Forelimb muscle (tissue), 1 donor: ENCODE measurements at regions not wholly inside any gene's neighbourhood (a gene's known extent, or its start where the extent isn't known, plus 50 kb on each side); places are given as distances from the start of the nearest gene placed in this dataset.

ENCODE experiments used
- DNase-seq: peaks from one replicate; pipeline ENCODE4 v3.0.0-alpha.2; 2013; ENCODE audit warnings: low read depth

DNA sequence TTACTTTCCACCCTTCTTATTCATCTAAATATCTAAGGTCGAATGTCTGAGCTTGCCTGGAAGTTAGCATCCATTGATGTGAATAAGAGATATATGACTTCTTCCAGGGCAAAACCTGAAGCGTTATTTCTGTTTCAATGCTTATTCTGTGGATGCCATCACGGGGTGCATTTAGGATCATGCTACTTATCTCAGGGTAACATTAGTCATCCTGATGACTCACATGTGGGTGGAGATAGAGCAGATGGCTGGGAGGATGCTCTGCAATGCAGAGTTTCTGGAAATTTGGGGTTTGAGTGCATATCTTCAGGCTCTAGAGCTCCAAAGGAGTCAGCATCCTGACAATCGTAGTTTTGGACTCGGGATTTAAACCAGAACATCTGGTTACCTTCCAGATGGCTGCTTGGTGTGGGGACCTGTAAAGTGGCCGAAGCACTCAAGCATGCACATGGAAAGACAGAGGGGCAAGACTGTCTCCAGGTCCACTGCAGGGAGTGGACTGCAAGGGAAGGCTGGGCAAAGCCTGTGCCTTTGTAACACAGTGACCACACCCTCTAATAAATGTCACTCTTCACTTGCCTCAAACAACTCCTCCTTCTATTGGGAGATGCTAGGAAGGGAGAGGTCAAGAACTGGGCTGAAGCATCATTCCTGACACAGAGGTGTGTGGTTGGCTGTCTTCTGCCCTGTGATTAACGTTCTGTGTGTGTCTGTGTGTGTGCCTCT lies 175.2 kb upstream of the SALL1 start:
- DNase-seq, result no peak

DNA sequence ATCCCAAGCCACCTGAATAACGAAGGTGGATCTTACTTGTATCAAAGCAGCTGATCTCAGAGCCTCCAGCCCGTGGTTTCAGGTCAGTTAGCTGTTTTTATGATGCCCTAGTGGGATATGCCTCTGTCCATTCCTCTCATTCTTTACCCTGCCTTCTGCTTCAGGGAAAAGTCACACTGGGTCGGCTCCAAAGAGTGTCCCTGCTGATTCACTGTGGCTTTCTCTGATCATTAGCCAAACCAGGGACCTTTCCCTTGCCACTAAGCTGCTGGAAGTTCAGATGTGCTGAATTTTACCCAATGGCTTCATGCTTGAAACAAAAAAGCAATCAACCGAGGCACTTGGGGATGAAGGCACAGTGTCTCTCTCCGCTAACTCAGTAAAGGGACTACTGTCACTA lies 170.2 kb upstream of the SALL1 start:
- no peak for DNase-seq

DNA sequence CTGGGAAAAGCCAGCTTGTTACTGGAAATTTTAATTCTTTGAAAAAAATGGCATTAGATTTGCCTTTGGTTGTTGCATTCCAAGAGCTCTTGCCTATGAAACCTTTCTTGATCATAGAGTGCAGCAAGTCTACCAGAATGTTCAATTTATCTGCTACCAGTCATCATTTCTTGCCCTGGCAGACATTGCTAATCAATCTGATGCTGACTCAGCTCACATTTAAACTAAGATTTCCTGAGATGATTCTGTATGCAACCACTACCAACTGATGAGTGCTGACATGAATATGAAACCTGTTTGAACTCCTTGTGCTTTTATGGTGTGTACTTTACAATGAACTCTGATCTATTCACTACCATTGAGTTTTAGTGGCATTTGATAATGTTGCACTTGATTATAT lies 166.5 kb upstream of the SALL1 start:
- DNase-seq, result no peak

DNA sequence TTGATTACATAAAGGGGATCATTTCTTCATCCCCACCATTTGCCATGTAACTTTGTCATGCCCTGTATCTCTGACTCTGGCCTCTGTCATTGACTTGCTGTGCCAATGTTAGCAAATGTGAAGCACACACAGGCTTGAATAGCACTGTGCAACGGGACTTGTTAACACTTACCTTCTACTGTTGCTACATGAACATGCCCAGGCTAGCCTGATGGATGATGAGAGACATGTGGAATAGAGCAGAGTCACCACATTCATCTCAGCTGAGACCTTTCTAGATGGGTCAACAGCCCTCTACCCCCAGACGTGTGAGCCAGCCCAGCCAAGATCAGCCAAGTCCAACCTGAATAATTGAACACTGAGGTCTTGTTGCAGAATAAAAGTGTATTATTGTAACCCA lies 162.1 kb upstream of the SALL1 start:
- no peak for DNase-seq

DNA sequence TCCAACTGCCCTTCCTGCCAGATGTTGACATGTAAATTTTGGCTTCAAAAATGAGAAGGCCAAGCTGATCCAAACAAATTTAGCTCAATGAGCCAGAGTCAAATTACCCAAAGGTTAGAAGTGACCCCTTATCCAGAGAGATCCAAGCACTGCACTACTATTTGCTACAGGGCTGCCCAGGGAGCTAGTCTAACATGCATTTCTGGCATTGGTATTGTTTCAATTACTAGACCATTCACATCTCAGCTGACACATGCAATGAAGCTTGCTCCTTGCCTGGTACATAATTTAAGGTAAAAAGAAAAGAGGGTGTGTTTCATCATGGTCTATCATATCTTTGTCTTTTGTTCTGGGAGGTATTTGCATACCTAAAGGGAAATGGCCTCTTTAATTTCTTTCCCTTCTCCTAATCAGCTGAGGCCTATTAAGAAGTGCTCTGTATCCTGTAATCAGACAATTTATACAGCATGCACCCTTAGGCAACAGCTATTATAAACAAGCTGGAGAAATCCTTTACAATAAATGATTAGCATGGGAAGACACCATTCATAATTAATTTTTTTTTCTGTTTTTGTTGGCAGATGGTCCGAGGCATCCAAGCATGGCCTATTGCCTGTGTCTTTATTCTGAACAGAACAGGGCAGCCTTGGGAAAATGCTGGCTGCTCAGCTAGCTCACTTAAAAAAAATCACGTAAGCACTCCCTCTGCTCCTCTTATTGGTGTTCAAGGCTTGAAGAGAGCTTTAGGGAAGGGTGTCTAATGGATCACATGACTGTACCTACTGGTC lies 161.5 kb upstream of the SALL1 start:
- no peak for DNase-seq

DNA sequence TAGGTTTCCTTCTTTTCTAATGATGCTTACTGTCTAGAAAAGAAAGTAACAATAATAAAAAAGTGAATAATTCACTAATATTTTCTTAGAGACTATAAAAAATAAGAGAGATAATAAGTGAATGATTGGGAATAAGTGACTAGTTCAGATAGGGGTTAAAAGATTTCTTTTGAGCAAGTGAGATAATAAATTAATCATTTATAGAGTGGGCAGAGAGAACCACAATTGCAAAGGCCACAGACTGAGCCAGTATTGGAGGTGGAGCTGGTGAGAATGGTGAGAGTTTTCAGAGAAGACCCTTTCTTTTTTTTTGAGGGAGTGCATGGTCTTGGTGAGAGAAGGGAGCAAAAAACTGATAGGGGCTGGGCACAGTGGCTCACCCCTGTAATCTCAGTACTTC lies 159.1 kb upstream of the SALL1 start:
- no peak for DNase-seq

DNA sequence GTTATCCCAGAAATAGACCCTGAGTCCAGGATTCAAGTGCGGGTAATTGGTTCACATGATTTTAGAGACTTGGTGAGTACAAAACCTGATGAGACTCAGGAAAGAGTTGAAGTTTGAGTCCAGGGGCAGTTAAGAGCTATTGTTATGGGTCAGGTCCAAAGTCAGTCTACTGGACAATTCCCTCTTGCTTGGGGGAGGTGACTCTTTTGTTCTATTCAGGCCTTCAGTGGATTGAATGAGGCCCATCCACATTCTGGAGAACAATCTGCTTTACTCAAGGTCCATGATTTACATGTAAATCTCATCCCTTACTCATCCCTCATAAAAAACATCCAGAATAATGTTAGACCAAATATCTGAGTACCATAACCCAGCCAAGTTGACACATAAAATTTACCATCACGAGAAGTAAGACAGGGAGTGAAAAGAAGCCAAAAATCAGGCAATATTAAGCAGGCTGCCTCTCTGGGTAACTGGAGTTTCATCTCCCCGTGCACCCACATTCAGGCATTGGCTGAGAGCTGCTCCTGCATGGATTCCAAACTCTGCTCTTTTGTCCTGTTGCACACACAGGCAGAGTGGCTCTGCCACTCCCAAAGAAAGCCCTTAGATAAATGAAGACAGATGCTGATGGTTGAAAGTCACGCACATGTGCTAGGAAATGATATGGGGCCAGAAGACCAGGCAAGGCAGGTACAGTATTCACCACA lies 156.0 kb upstream of the SALL1 start:
- DNase-seq, result no peak

DNA sequence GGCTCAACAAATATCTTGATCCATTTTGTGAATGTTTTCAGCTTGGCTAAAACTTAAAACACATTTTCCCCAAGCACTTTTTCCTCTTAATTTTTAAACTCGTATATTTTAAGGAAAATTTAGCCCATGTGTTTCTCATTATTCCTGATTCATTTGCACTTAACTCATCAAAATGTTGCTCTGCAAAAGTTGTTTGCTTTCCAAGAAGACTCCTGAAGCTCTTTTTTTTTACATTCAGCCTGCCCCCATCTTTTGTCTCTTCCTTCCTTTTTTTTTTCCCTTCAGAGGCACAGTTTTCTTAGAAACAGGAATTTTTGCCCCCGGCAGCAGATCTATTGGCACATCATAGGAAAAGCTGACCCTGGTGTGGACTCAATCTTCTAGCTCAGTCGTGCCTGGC lies 155.0 kb upstream of the SALL1 start:
- DNase-seq, result no peak

DNA sequence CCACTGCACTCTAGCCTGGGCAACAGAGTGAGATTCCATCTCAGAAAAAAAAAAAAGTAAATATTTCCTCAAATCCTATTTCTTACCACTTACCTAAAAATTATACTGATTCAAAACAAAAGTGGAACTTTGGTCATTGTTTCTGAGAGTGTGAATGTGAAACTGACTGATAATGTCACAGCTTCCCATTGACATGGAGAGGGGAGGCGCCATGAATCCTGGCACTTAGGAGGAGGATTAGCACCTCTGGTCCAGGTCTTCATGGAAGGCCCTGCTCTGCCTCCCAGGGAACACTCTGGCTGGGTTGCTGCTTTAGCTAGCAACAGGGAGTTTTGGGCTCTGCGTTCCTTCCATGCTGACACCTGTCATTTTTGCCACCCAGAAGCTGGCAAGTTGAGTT lies 154.3 kb upstream of the SALL1 start:
- no peak for DNase-seq

DNA sequence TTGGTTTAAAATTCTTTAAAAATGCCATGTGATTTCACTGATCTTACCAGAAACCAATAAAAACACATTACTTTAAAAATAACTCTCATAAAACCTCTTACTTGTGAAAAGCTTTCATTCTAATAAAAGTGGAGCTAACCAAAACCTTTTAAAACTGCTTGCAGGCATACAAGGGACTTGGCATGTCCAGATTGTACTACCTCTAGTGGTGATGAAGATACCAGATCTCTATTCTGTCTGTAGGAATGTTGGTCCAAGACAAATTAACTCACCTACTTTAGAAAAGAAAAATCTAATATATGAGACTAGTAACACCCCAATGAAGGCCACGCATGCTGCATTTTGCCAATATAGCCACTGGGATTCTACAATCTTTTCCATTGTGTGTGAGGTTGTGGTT lies 151.0 kb upstream of the SALL1 start:
- no peak for DNase-seq

DNA sequence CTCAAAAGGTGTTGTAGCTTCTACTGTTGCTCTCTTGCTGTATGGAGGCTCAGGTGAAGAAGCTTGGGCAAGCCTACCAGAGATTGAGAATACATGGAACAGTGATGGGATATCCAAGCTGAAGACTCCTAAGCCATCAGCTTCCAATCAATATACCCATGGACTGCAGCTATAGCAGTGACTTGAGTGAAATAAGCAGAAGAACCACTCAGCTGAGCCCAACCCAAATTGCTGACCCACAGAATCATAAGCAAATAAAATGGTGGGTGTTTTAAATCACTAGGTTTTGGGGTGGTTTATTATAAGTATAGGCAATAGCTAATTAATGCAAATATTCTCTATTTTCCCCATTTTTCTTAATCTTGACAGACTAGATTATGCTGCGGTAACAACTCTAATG lies 147.7 kb upstream of the SALL1 start:
- no peak for DNase-seq

DNA sequence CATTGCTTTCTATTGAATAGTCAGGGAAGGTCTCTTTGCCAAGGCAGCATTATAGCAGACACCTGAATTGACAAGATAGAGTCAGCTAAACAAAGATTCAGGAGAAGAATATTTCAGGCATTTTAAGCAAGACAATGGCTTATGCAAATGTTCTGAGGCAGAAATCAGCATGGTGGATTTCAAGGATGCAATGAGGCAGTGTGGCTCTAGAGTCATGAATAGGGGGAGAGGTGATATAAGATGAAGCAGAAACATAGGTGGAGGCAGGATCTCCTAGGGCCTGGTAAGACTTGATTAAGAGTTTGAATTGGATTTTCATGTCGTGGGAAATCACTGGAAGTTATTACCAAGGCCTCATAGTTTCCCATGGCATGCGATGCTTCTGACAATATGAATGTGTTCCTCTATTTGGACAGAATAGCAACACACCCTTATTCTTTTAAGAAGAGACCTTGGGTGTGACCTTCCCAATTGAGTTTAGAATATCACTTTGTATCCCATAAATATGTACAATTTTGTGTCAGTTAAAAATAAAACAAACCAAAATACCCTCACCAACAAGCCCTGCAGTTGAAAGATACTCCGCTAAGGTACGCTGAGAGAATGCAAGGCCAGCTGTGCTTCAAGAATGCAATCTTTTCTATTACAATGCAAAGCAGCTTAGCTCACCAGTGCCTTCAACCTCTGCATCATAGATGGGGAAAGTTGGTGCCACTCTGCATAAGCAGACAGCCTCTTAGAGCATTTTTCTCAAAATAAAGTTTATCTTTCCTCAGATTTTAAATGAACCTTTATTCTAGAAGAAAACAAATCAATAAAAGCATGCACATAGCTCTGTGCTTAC lies 139.6 kb upstream of the SALL1 start:
- DNase-seq, result no peak

DNA sequence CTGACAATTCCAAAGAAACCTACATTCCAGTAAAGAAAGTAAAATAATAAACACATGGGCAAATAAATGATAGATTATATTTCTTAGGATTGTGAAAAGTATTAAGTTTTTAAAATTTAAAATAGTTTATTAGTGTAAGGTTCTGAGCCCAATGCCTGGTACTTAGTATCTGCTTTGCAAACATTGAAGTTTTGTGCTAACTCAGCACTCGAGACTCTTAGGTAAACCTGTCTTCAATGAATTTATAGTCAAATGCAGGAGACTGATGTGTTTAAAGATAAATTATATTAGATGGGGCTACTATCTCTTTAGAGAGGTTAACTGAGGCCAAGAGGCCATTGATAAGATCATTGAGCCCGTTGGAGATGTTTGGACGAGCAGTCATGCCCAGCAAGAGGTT lies 138.3 kb upstream of the SALL1 start:
- DNase-seq, result no peak

DNA sequence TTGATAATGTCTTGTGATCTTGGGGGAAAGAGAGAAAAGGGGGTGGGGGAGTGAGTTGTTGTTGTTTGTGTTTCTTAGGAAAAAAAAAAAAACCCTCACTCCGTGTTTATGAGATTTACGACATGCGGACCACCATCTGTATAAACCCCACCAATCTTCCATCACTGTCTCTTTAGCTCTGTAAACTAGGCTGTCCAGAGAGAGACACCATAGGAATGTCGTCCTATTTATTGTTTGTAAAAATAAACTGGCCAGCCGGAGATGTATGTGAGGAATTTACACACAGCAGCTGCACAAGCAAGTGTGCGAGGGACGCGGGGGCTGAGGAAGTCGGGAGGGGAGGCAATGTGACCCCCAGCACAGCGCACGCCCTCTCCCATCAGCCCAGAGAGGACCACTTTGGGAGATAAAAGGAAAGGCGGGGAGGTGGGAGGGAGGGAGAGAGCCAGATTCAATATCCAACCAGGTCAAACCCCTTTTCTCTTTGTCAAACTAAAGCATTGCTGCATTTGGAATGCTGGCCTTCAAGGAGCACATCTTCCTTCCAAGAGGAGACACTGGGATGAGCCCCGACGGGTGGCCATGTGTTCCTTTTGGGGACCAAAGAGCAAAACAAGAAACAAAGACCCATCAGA lies 136.2 kb upstream of the SALL1 start:
- DNase-seq, result no peak

DNA sequence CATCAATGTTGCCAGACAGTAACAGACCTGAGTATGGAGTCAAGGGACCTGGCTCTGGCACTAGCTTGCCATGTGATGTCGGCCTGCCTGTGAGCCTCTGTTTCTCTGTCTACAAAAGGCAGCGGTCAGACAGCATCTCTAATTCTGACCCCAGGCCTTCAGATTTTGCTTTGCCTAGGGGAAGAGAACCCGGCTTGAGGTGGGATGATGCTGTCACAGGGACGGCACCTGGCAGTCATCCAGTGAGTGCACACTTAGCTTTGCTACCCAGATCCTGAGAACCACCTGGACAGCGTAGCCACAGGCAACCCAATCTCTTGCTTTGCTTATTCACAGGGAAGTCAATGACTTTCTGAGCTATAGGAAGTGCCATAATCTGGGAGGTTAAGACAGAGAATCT lies 135.2 kb upstream of the SALL1 start:
- DNase-seq, result no peak

DNA sequence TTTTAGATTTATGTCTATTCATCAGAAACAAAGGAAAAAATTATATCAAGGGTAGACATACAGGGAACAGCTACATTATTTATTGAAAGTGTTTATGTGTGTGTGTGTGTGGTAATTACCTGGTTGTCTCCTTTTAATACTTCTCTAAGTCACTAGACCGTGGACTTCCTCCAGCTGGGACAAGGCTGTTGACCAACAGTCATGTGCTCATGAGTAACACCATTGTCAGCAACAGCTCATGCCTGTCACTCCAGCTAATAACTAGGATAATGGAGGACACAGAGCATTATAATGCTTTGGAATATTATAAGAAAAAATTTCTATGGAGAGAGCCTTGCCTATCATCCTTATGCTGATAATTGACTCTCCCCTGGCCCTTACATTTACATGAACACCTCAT lies 125.3 kb upstream of the SALL1 start:
- no peak for DNase-seq

DNA sequence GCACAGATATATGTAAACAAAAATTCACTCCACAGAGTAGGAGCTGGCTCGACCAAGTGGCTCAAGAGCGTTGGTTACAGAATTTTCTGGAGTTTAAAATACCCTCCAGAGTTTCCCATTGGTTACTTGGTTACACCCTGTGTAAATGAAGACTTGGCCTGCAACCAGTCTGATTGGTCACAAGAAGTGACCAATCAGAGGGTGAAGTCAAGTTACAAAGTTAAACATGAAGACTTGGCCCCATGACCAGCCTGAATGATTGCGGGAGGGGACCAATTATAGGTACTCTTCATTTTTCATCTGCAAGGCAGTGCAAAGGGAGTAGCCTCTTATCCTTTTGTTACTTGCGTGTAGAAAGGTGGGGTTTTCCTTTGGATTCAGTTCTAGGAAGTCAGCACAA lies 121.3 kb upstream of the SALL1 start:
- no peak for DNase-seq

DNA sequence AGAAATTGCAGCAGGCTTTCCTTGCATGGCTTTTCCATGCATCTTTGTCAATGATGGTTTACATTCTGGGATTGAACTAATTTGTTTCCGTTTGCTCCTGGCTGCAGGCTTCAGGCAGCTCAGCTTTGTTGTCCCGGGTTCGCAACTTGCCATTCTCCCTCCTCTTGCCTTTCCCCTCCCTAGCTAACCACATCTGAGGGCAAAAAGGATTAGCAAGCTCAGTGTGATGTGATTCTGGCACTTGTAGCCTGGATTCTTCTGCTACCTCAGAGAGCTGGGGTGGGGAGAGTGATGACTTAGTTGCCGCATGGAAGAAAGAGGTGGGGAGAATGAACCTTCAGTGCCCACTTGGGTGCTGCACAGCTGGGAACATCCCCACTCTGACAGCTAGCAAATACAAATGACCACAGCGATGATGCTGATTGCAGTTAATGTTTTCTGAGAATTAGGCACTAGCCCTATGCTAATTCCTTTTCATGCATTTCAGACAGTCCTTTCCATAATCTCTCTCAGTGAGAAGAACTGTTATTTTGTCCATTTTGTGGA lies 120.2 kb upstream of the SALL1 start:
- no peak for DNase-seq

DNA sequence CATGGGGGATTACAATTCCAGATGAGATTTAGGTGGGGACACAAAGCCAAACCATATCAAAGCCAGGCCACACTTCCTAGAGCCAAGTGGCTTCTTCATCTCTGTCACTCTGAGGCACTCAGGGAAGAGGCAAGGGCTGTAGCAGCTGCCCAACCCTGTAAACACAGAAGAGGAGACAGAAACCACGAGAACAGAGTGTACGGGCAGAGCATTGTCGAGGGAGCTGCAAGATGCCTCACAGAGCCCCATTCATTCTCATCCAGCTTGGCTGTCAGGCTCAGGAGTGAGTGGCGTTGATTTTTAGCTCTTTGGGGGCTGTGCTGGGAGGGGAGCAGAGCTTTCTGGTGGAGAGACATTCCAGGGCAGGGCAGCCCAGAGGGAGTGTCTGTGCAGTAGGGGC lies 117.2 kb upstream of the SALL1 start:
- no peak for DNase-seq

DNA sequence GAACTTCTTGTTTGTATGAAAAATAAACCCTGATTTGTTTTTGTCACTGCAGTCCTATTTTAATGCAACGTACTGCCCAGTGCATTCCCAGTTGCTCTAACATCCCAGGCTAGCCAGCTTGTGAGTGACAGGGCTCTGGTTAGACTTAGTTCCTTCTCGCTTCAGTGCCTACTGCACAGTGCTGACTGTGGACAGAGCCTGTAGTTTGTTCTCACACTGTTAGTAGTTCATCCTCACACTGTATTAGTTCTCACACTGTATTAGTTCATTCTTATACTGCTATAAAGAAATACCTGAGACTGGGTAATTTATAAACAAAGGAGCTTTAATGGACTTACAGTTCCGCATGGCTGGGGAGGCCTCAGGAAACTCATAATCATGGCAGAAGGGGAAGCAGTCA lies 116.6 kb upstream of the SALL1 start:
- no peak for DNase-seq

DNA sequence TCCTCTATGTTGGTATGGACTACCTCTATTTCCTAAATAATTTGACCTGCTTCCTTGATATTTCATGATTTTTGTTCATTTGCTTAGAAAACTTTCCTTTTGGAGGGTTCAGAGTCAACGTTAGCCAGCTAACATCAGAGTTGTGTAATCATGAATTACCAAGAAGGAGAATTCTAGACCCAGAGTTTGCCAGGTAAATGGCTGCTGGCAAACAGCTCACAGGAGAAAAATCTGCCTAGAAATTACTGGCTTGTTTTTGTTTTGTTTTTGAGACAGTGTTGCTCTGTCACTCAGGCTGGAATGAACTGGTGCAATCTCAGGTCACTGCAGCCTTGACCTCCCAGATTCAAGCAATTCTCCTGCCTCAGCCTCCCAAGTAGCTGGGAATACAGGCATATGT lies 111.4 kb upstream of the SALL1 start:
- DNase-seq, result no peak
